ENCODE measurements at regions not wholly inside any gene's neighbourhood (a gene's known extent, or its start where the extent isn't known, plus 50 kb on each side); places are given as distances from the start of the nearest gene placed in this dataset.
"Not testable (repeated sequence)": the region's sequence is repeated elsewhere in the genome, so short reads cannot be mapped to it uniquely, and the experiment has no call there.

DNA sequence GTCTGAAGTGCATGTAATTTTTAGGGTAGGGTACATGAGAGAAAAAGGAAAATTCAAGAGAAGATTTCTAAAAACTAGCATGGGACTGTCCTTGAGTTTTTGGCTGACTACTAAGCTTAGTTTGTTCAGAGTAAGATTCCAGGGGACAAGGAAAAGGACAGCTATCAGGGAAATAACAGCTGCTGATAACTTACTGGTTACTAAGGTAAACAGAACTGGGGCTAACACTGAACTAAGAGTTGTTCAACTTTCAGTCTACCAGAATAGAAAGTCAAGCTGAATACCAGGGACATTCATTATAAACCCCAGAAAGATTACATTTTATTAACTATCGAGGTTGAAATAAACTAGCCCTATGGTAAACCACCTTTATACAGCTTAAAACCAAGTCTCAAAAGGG is 261.8 kb upstream of the CYRIA start:
- DNase-seq (ENCODE audit: low spot score) (no peak), ATAC-seq (no peak)

DNA sequence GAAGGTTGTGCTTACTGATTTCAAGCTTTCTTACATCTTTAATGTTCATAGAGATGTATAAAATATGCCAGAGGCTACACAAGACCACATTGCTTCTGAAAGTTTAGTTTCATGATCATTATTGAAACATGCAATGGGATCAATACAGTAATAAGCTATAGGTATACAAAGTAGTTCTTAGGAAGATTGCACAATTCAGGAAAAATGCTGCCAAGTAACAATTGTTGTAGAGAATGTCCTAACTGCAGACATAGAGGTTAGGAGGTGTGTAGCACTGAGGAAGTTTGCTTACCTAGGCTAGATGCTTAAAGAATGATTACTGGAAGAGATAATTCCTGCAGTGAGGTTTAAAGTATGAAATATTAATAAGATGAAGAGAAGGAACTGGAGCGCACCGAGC is 259.5 kb upstream of the CYRIA start:
- DNase-seq (ENCODE audit: low spot score) (no peak), ATAC-seq (no peak)

DNA sequence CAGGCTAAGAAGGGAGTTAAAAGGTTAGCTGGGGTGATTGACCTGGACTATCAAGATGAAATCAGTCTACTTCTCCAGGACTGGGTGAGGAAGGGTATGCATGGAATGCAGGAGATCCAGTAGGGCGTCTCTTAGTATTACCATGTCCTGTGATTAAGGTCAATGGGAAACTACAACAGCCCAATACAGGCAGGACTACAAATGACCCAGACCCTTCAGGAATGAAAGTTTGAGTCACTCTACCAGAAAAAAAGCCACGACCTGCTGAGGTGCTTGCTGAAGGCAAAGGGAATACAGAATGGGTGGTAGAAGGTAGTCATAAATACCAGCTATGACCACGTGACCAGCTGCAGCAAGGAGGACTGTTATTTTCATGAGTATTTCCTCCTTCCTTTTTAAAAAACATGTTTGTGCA is 249.7 kb upstream of the CYRIA start:
- not testable (repeated sequence) for DNase-seq (ENCODE audit: low spot score); ATAC-seq

DNA sequence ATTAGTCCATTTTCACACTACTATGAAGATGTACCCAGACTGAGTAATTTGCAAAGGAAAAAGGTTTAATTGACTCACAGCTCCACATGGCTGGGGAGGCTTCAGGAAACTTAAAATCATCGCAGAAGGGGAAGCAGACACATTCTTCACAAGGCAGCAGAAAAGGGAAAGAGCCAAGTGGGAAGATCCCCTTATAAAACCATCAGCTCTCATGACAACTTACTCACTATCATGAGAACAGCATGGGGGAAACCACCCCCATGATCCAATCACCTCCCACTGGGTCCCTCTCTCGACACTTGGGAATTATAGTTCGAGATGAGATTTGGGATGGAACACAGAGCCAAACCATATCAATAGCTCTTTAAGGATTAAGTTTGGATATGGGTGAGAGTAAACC is 246.1 kb upstream of the CYRIA start:
- DNase-seq (ENCODE audit: low spot score) (no peak), ATAC-seq (no peak)

DNA sequence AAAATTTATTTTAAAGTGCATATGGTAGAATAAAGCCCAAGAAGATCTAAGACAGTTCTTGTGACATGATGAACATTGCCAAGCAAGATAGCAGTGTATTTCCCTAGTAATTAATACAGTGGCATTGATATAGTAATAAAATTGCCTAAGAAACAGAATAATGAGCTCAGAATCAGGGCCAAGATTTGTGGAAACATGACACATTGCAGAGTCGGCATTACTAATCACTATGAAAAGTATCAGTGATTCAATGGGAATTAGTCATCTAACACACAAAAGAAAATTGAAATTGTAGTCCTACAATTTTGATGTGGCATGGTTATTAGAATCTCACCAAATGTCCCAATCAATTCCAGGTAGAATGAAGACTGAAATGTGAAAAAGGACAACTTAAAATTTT is 243.0 kb upstream of the CYRIA start:
- DNase-seq (ENCODE audit: low spot score): no peak
- ATAC-seq: no peak

DNA sequence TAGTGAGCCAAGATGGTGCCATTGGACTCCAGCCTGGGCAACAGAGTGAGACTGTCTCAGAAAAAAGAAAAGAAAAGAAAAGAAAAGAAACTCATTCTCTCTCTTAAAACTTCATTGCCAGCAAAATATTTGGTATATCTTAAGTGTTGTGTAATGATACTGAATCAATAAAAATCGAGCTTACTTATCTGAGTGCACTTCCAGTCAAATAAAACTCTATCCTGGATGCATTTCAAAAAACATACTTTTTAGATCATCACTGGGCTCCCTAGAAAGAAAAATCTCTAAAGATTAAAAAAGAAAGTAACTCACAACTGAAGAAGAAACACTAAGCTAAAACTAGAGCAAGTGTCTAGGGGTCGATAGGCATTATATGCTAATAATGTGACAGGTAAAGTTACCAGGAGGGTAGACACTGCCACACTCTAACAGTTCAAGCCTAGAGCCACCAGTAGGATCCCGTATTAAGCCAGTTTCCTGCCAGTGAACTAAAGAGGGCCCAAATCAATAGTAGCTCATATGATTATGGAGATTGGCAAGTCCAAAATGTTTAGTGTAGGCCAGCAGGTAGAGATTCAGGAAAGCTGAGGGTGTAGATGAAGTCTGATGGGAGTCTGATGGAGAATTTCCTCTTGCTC is 242.1 kb upstream of the CYRIA start:
- ATAC-seq (peak; percentile 63), DNase-seq (ENCODE audit: low spot score) (no peak)

DNA sequence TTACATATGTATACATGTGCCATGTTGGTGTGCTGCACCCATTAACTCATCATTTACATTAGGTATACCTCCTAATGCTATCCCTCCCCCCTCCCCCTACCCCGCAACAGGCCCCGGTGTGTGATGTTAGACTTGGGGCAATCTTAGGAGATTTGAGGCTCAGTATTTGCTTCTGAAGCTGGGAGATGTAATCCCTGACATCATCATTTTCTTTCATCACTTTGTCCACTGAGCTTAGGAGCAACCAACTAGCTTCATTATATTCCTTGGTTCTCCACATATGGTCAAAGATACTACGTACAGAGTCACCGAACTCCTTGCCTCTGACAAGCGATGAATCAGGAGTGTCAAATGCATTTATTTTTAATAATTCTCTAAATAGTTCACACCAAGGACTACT is 239.7 kb upstream of the CYRIA start:
- not testable (repeated sequence) for ATAC-seq; DNase-seq (ENCODE audit: low spot score)

DNA sequence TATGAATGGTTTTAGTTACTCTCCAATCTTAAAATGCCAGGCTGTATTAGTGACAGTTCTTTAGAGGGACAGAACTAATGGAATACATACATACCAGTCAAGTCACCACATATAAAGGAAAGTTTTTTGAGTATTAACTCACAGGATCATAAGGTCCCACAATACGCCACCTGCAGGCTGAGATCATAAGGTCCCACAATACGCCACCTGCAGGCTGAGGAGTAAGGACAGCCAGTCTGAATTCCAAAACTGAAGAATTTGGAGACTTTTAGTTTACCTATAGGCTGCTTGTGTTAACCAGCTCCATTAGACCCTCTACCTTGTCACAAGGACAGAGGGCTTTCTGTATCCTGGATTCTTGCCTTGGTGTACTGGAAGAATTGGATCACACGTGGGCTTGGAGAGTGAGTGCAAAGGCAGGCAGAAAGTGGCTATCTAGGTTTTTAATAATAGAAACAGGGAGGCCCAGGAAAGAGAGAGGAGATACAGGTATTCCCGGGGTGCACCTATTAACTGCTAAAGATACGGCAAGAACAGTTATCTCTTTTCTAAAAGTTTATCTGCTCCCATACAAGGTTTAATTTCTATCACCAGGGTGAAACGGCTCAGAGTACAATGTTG is 234.9 kb upstream of the CYRIA start:
- ATAC-seq (peak; percentile 95), DNase-seq (ENCODE audit: low spot score) (no peak)

DNA sequence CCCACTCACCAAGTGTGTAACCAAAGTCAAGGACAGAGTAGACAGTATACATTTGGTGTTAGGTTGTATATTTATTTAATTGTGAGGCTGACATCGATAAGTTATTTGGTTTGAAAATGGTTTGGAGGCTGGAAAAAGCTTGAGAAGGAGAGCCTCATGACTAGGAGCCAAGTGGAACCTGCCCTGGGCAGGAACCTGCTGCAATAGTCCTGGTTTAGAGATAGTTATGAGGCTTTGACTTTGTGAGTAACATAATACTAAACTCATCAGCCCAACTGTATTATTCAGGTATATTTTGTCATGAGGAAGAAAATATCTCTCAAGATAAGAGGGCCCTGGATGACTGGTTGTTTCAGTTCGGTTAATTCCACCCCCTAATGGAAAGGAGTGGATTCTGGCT is 234.3 kb upstream of the CYRIA start:
- DNase-seq (ENCODE audit: low spot score): no peak
- ATAC-seq: peak; percentile 95

DNA sequence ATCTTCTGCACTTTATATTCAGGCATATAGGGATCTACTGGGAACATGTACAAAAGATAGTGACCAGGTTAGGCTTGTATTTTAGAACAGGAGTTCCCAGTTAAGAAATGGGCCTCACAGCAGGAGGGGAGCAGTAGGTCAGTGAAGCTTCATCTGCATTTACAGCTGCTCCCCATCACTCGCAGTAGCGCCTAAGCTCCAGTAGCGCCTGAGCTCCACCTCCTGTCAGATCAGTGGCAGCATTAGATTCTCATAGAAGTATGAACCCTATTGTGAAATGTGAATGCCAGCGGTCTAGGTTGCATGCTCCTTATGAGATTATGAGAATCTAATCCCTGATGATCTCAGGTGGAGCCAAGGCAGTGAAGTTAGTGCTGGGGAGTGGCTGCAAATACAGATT is 224.4 kb upstream of the CYRIA start:
- no peak for DNase-seq (ENCODE audit: low spot score)
- ATAC-seq: peak; percentile 36

DNA sequence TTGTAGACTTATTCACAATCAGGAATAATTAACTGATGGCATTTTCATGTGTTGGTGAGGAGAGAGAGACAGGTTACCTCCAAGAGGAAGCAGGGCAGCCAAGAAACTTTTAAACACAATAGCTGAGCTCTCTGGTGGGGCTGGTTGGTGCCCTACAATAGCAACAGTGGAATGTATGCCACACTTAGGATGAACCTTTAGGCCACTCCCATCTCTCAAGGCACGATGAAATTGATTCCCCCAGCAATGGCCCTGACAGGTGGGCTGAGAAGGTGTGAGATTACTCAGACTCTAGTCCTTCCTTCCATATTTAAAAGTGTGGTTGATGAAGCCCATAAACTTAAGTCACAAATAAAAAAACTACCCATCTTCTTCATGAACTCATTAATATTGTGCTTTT is 219.4 kb upstream of the CYRIA start:
- DNase-seq (ENCODE audit: low spot score): no peak

DNA sequence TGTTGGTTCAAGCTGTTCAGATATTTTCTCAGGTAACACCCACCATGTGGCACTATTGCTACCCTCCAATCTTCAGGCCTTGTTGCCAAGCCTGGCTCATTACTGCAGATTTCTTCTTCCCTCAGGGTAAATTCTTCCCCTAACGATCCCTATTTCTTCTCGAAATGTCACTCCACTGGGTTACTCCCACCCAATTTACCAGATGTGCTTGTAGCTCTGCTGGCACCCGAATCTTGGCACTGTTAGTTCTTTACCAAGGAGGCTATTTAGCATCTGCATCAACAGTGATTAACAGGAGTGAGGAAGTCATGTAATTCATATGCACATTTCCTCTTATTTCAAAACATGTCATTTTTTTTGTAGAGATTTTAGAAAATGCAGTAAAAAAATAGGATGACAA is 217.1 kb upstream of the CYRIA start:
- DNase-seq (ENCODE audit: low spot score) (no peak), ATAC-seq (no peak)

More for the DNA sequence above, 219.4 kb upstream of the CYRIA start:
- ATAC-seq: no peak

DNA sequence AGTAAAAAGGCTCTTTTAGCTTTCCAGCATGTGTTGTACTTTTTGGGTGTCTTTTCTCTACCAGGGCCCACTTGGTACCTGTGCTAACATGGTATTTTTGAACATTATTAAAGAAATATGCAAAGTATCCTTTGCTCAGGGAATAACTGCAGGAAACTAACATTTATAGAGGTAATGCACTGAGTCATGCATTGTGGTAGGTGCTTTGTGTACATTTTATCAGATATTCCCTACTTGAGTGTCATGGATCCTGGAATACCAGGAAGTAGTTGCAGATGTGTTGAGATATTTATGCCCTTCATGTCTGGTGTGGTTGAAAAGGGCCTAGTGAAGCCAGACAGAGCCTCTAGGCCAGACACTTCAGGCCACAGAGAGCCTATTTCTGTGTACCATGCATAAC is 215.5 kb upstream of the CYRIA start:
- DNase-seq (ENCODE audit: low spot score) (no peak), ATAC-seq (no peak)

DNA sequence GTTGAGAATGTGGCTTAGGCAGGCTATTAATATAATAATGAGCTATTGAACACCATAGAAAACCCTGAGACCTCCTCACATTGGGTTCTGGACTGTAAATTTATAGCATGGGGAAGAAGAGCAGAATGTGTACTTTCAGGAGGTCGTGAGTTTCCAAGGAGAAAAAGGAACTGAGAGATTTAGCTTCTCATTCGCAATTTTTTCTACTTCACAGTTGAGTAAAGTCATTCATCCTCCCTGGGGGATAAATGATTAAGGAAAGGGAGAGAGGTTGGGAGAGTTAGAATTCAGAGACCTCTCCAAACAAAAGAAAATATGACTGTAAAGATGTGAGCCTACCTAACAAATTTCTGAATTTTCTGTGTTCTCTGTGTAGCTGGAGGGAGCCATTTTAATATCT is 205.8 kb upstream of the CYRIA start:
- ATAC-seq (no peak), DNase-seq (ENCODE audit: low spot score) (no peak)

DNA sequence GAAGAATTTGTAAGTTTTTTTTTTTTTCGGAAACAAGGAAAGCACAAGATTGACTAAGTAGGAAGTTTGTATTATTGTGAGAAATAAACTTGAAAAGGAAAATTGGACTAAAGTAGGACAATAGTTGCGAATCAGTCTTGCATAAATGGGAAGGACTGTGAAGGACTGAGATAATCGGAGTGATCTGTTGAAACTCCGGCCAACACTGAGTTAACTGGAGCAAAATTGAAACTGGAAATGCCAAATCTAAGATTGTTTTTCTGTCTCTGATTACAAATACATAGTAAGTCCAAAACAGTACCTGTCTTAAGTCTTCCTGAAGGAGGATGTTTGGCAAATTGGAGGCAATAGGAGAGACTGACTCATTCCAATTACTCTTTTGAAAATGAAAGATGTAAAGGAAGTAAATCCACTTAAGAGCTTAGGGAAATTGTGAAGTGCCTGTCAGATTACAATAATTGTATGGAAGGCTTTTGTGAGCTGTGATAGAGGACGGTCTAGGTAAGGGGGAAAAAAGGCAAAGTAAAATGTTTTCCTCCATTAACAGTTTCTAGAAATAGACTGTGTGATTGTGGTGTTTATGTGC is 204.9 kb upstream of the CYRIA start:
- no peak for ATAC-seq
- DNase-seq (ENCODE audit: low spot score): no peak

DNA sequence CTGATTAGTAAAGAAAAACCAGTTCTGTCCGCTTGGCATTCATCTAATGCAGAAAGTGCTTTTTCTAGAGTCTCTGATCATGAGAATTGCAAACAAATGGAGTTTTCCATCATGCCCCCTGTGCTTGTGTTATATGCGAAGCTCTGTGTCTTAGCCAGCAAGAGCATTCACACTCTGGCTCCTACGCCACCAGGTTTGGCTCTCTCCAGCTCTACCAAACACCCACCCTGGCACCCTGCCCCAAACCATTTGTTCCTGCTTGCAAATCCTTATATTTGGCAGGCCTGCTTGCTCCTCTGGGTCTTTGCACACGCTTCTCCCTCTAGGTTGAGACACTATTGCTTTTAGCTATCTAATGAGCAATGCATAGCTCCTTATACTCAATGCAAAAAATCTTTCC is 204.1 kb upstream of the CYRIA start:
- DNase-seq (ENCODE audit: low spot score) (no peak), ATAC-seq (no peak)

DNA sequence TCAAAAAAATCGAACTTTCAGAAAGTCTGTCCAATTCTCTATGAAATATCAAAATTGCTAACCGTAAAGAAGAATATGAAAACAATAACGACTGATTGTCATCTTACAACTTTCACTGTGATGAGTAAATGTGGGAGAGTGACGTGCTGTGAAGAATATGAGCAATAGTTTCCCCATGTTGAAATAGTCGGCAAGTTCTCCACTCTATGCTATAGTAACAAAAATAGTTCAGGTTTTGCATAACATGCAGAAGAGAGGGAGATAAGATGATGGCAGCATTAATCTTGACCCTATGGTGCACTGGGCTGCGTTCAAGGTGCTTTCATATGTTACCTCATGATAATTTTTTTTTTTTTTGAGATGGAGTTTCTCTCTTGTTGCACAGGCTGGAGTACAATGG is 196.8 kb upstream of the CYRIA start:
- no peak for DNase-seq (ENCODE audit: low spot score)
- ATAC-seq: no peak

DNA sequence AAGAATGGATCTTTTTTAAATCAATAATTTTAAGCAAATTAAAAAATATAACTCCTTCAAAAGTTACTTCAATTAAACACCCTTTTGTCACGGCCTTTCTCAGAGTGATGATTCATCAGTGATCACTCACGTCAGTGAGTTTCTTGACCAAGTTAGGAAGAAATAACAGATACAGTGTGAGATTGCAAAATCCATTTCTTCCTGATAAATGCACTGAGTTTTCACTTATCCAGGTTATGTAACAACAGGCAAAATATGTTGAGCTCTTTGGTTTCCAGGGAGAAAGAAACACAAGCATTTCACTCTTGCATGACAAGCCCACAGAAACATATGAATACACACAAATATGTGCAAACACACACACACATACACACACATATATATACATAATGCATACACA is 195.9 kb upstream of the CYRIA start:
- ATAC-seq (no peak), DNase-seq (ENCODE audit: low spot score) (no peak)

DNA sequence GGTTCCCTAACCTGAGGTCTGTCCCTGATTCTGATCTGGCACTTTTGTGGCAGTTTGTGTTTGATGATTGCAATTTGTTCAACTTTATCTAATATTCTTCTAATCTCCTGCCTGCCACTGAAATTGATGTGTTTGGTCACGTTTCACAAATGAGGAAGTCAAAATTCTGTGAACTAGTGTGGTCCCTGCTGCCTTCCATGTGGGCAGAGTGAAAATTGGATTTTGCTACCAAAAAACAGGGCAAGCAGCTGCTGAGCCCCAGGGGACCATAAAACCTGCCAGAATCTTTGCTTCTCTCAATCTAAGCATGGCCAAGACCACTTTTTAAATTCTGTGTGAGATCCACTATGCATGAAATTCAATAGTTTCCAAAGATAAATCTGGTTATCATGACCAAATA is 195.5 kb upstream of the CYRIA start:
- no peak for ATAC-seq

DNA sequence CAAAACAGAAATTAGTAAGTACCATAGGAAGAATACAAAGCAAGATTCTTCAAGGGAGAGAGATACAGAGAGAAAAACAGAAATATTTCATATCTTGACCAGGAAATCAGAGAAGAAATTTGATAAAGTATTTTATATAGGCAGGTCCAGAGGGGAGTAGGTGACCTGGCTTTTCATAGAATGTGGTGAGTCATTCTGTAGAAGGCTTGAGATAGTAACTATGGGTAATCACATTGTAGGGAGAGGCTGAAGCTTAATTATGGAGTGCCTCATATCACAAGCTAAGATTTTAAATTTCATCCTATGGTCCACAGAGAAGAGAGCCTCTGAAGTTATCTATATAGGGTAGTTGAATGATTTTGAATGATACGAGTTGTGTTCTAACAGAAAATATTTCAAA is 195.0 kb upstream of the CYRIA start:
- ATAC-seq: no peak
- no peak for DNase-seq (ENCODE audit: low spot score)

More for the DNA sequence above, 195.5 kb upstream of the CYRIA start:
- DNase-seq (ENCODE audit: low spot score): no peak

DNA sequence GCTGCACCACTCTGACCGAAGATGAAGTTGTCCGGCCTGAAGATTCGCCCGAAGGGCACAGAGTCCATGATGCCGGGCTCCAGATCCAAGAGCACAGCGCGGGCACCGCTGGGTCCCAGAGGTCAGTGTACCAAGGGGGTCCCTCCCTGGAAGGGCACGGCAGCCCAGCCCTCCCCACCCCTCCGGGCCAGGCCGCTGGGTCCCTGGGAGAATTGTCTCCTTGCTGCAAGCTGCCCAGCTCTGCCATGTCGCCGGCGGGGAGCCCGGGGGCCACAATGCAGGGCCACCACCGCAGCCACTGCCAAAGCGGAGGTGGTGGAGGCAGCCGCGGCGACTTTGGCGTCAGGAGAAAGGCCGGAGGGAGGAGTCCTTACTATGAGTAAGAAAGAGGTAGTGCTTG is 189.5 kb upstream of the CYRIA start:
- no peak for ATAC-seq
- DNase-seq (ENCODE audit: low spot score): no peak

DNA sequence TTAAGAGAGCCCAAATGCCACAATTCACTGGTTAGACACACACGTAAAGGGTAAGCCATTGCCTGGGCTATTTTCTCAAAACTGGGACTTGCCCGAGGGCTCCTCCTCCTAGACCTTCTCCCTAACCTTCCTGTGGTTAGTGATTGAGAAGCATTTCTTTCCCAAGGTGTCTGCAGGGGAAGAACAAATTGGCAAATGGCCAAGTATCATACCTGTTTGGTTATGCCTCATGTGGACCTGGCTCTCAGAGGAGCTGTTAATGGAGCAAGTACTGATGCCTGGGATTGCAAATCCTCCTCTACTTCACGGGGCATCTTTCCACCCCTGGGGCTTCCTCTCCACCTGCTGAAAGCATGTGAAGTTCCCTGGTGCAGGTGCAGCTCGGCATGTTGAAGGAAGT is 187.5 kb upstream of the CYRIA start:
- ATAC-seq (no peak), DNase-seq (ENCODE audit: low spot score) (no peak)

DNA sequence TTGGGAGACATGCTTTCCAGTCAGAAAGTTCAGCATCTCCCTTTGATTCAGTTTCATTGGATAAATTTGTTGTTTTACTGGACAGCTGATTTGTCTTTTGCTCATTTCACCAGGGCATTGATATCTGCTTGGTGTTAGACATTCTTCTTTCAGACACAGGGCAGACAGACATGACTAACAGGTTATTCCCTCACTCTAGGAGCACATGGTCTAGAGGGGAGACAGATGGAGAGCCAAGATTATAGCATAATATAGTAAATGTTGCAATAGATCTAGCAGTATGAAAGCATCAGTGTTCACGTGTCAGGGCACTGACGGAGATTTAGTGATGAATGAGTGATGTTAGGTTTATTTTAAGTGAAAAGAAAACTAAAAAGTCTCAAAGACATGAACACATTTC is 187.0 kb upstream of the CYRIA start:
- ATAC-seq (no peak), DNase-seq (ENCODE audit: low spot score) (no peak)

All from left lobe of liver (tissue), 2 donors.